Astrocyte of the hippocampus (primary cell): ENCODE measurements at regions not wholly inside any gene's neighbourhood (a gene's known extent, or its start where the extent isn't known, plus 50 kb on each side); places are given as distances from the start of the nearest gene placed in this dataset.
"Not testable (repeated sequence)": the region's sequence is repeated elsewhere in the genome, so short reads cannot be mapped to it uniquely, and the experiment has no call there.

Experiments
- DNase-seq: peaks from one replicate; pipeline ENCODE4 v3.0.0; 2011; ENCODE audit warnings: low read depth, low spot score

DNA sequence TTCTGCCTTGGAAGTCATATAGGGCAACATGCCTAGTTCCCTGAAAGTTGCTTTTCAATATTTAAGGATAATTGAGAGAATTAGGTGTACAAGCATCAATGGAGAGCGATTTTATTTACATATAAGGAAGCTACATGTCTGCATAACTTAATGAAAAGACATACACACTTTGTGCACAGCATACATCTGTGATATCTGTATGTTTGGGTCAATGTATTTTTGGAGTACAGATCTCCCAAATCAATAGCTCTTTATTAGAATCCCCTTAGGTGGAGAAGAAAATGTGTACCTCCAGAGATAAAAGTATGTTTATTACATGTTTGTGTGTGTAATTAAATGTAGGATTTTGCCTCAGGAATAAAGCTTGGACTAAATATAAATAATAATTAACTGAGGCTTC, 373.7 kb upstream of the CCNH start:
- DNase-seq: no peak

- no peak for DNase-seq
Measured at GRCh38 chr5:87785554-87786335, 373.0 kb upstream of the CCNH start.

DNA sequence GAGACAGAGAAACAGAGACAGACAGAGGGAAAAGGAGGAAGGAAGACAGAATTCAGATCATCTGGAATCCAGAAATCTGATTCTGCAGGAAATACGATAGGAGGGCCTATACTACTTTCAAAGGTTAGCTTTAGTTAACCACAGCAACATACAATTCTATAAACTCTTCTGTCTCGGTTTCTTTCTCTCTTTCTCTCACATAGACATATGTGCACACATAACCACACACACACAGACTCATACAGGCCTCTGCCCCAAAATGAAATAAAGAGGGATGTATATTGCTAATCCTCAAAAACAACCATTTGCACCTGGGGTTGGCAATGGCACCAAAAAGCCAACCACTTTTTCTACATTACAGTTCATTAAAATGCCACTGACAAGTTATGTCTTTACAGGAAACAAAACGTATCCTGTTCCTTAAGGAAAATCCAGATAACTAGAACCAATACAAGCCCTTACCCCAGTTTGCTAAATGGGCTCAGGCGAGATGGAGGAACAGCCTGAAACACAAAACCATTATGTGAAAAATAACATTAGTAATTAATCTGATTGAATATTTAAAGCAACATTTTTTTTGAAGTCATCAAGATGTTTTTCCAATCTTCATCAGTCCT, 372.3 kb upstream of the CCNH start:
- DNase-seq: peak; percentile 58

DNA sequence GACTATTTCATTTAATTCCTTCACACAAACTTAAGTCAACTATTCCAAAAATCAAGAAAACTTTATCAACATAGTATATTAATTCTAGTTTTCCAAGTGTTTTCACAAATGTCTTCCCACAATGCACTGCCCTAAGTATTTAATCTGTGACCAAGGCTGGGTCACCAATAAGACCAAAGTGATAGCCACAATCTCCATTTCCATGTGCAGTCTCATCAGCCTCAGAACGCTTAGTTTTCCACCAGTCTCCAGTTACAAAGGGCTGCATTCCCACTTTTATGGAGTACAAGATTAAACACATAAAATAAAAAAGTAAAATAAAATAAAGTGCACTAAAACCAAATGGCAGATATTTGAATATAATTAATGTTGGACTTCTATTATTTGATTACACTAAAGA, 371.6 kb upstream of the CCNH start:
- DNase-seq: peak; percentile 60

DNA sequence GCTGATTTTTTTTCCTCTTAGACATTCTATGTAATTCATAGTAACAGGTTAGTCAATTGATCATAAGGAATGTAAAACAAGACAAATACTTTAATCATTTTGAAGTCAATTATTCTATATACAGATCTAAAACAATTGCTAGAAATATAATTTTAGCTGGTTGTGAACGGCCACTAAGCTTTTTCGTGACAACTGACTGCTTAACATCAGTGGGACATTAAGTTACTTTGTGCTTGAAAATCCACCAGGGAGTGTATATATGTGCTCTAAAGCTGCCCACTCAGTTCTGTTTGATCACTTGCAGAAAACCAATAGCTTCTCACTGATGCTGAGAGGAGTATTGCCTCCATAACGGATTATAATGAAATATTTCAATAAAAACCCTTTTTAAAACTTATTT, 370.2 kb upstream of the CCNH start:
- DNase-seq: peak; percentile 61

DNA sequence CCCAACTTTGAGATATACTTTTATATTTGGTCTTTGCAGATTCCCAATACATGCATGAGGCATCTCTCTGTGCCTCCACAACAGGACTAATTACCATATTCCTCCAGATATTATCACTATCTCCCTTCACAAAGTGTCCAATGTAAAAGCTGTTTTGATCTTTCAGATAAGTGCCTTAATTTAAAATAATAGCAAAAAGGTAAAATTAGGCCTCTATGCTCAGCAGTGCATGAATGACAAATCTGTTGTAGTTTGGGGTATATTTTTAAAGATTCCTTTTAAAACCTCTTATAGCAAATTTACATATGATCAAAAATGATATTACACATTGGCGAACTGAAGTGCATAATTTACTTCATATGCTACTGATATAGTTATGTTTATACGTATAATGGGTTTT, 369.2 kb upstream of the CCNH start:
- DNase-seq: no peak

GRCh38 chr5:87780831-87781760, 368.4 kb upstream of the CCNH start:
- peak; percentile 97 for DNase-seq

- DNase-seq: no peak
Measured at GRCh38 chr5:87778876-87779275, 366.1 kb upstream of the CCNH start.

GRCh38 chr5:87777877-87778276, 365.1 kb upstream of the CCNH start:
- no peak for DNase-seq

- no peak for DNase-seq
Measured at GRCh38 chr5:87776785-87777184, 364.1 kb upstream of the CCNH start.

GRCh38 chr5:87776302-87776701, 363.6 kb upstream of the CCNH start:
- not testable (repeated sequence) for DNase-seq

GRCh38 chr5:87775228-87775627, 362.5 kb upstream of the CCNH start:
- no peak for DNase-seq

DNA sequence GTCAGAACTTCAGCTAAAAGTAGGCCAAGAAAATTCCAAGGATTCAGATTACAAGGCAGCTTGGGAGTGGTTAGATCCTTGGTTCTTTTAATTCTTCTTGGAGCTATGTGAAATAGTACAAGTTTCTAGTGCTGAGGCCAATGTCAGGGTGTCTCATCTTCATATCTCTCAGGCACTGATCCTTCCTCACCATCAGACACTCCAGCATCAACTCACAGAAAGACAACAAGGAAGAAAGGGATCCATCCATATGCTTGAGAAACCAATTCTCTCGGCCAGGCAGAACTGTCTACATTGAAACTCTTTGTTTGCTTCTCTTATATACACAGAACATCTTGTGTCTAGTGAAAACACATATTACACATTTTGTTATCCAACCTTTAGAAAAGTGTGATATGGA, 362.1 kb upstream of the CCNH start:
- no peak for DNase-seq

DNA sequence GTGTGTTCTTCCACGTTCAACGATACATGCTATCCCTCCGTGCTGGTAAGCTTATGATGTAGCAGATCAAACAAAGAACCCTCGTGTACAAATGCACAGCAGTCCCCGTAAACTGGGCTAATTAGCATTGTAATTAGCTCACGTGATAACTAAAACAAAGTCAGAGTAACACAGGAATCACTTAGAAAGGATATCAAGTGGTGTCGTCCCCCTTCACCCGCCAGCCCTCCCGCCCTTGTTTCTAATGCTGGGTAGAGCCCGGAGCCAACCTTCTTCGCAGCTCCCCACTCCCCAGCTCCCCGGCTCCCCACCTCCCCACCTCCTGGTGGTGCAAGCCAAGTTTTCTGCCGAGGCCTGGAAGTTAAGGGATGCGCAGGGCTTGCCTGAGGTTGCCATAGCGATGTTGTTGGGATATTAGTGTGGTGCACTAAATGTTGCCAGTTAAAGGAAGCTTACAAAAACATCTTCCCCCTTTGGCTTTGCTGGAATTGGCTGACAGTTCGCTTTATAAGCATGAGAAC, 357.9 kb upstream of the CCNH start:
- DNase-seq: peak; percentile 63

GRCh38 chr5:87770016-87770570, 357.4 kb upstream of the CCNH start:
- no peak for DNase-seq

GRCh38 chr5:87769157-87769556, 356.4 kb upstream of the CCNH start:
- DNase-seq: no peak

DNA sequence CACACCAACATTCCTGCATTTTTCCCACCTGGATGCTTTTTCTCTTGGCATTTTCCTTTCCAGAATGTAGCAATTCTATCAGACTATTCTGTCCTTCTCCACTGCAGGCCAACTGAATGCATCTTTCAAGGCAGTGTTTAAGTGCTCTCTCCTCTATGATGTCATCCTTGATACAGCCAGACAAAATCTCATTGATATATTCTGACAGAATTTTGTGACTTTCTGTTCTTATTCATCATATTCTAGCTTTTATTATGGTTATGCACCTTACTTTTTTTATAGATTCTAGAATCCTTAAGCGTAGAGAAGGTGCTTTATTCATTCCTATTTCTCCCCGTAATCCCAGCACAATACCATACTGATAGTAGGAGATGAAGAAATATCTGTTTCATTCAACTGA, 355.5 kb upstream of the CCNH start:
- DNase-seq: no peak

DNA sequence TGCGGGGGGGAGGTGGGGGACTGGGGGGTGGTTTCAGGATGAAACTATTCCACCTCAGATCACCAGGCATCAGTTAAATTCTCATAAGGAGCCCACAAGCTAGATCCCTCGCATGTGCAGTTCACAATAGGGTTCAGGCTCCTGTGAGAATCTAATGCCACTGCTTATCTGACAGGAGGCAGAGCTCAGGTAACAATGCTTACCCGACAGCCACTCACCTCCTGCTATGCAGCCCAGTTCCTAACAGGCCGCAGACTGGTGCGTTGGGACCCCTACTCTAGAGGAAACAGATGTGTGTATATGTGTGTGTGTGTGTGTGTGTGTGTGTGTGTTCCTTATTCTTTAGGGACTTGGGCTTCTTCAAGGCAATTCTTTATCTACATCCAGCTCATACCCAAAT, 352.3 kb upstream of the CCNH start:
- no peak for DNase-seq

GRCh38 chr5:87762631-87763030, 349.9 kb upstream of the CCNH start:
- no peak for DNase-seq

DNA sequence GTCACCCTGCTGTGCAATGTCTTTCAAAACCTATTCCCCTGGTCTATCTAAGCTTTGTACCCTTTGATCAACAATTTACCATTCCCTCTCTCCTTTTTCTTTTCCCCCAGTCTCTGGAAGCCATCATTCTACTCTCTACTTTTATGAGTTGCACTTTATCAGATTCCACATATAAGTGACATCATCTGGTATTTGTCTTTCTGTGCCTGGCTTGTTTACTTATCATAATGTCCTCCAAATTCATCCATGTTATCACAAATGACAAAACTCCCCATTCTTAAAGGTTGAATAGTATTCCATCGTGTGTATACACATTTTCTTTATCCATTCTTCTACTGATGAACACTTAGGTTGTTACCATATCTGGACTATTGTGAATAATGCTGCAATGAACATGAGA, 344.2 kb upstream of the CCNH start:
- no peak for DNase-seq

DNA sequence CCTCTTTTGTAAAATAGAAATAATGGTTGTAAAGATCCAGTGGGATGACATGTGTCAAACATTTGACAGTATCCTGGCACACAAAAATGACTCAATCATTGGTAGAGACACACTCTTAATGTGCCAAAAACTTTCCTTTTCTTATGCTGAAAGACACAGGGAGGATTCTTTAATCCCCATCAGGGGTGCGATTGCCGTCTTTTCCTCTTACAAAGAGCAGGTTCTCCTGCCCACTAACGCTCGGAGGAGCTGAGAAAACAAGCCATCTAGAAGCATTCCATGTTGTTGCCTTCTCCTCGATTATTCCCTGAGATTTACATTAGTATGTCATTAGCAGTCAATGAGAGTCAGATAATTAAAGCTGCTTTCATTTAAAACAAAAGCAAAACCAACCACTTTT, 342.6 kb upstream of the CCNH start:
- no peak for DNase-seq
